HG03457 (cell line): ENCODE measurements at regions not wholly inside any gene's neighbourhood (a gene's known extent, or its start where the extent isn't known, plus 50 kb on each side); places are given as distances from the start of the nearest gene placed in this dataset.
"Not testable (repeated sequence)": the region's sequence is repeated elsewhere in the genome, so short reads cannot be mapped to it uniquely, and the experiment has no call there.

Experiments
- ATAC-seq: cut with Tn5 transposase; IDR thresholded peaks from one replicate; pipeline ENCODE4 v1.9.1; 2021; ENCODE audit warnings: moderate number of reproducible peaks; ENCODE audit not compliant: unreplicated experiment

DNA sequence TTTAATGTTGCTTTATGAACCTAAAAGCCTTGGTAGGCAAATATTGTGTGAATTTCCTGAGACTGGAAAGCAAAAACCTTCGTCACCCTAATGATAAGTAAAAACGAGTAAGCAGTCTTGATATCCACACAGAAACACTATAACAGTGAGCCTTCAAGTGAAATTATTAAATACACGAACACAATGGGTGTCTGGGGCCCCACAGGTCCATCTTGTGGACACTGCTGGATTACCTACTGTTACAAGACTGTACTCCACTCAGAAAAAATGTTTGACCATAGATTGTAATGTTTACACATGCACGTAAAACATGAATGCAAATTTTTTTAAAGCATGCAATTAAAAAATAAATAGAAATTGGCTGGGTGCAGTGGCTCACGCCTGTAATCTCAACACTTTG, 466.9 kb downstream of the CD83 start:
- no peak for ATAC-seq

DNA sequence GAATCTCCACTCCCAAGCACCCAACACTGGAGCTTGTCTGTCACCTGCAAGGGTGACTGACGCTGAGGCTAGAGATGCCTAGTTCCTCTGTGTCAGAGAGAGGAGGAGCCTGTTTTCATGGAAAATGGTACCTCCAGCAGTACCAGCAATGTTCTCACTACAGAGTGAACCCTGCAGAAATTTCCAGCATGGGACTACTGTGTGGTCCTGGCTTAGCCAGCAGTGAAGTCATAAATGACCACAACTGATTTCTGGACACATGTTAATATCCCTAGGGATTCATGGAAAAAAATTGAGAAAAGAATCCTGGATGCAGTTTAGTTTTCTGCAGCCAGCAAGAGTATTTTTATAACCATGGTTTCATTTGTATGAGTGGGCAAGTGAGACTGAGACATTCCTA, 468.1 kb downstream of the CD83 start:
- no peak for ATAC-seq

DNA sequence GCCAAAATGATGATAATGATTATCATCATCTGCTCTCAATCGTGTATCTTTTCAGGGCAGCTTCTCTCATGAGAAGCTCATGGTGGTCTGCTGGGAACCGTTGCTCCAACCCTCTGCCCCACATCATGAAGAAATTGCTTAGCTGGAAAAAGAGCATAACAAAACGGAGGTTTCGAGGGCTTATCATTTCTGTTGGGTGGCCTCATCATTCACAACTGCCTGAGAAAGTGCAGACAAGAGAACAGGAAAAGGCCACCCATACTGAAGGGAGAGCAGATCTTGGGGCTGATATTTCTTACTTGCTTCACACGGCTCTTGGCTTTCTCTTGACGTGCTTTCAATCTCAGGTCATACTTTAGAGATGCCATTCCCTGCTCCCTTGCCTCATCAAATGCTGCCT, 471.6 kb downstream of the CD83 start:
- ATAC-seq, result no peak

DNA sequence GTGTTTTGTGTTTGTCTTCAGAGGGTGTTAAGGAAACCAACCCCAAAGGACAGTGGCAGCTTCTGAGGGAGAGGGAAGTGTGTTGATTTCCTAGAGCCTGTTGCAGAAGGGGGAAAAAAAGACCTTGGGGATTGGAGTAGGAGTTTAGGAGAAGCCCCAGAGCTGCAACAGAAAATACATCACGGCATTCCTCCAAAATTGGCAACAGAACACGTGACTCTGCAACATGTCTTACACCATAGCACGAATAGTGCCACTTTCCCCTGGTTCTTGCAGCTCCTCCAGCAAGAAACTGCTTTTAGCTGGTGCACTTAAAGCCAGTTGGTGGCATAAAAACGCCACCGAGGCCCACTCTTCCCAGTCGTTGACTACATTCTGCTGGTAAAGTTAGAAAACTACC, 473.0 kb downstream of the CD83 start:
- ATAC-seq, result no peak

DNA sequence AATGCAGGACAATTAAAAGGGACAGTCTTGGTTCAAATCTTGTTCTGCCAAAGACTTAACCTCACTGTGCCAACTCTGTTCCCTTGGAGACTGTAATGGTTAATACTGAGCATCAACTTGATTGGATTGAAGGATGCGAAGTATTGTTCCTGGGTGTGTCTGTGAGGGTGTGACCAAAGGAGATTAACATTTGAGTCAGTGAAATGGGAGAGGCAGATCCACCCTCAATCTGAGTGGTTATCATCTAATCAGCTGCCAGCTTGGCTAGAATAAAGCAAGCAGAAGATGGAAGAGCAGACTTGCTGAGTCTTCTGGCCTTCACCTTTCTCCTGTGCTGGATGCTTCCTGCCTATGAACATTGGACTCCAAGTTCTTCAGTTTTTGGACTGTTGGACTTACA, 474.4 kb downstream of the CD83 start:
- ATAC-seq, result no peak

DNA sequence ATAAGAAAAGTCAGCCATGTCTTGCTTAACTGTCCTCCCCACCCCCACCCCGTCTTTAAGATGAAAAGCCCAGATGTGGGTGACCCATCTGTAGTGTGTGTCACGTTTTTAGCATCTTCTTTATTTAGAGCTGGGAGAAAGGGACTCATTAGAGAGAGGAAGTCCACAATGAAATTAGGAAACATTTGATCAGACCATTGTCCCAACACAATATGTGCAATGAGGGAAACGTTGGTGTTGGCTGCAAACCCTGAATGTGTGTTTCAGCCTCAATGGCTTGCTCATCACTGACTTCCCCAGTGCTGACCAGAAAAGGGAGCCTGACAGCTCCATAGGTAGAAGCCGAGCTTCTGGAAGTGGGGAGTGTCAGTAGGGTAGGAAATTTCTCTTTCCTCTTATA, 475.7 kb downstream of the CD83 start:
- no peak for ATAC-seq

DNA sequence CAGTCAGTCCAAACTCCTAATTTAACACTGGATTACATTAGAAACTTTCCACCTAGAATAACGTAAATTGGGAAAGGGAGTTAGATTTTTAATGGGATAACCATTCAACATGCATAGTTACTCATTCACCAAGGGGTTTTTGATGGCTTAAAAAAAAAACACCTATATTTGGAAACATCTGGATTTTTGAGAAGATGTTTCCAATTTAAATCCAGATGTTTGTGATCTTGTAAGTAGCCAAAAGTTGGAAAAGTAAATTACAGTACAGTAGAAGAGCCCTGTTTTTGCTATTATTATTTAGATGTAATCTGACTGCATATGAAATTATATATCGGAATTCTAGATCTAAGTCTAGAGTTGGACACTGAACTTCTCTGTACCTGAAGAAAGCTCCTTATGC, 478.2 kb downstream of the CD83 start:
- no peak for ATAC-seq

DNA sequence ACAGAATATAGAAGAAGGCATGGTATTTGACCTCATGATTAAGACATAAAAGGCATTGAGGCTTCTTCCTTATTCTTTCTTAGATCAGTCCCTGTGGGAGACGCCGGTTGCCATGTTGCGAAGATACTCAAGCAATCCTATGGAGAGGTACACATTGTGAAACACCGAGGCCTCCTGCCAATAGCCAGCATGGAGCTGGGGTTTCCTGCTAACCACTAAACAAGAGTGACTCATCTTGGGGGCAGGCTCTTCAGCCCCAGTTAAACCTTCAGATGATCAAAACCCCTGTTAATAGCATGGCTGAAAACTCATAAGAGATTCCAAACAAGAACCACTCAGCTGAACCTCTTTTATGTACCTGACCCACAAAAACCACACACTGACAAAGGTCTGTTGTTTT, 478.8 kb downstream of the CD83 start:
- no peak for ATAC-seq

DNA sequence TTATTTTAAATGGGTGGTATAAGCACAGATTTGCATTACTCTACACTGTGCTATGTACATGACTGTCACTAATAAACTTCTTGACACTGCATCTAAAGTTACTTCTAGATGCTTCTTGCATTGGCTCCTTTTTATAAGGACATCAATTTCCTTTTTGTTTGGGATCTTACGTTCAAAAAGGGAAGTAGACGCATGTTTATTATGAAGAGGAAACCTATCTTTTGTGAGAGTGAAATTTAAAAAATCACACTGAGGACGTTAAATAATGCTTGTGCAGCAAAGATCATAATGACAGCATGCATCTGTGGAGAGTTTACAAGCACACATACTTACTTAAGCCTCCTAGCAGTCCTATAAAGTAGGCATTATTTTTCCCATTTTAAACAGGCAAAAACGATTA, 479.5 kb downstream of the CD83 start:
- ATAC-seq, result no peak

DNA sequence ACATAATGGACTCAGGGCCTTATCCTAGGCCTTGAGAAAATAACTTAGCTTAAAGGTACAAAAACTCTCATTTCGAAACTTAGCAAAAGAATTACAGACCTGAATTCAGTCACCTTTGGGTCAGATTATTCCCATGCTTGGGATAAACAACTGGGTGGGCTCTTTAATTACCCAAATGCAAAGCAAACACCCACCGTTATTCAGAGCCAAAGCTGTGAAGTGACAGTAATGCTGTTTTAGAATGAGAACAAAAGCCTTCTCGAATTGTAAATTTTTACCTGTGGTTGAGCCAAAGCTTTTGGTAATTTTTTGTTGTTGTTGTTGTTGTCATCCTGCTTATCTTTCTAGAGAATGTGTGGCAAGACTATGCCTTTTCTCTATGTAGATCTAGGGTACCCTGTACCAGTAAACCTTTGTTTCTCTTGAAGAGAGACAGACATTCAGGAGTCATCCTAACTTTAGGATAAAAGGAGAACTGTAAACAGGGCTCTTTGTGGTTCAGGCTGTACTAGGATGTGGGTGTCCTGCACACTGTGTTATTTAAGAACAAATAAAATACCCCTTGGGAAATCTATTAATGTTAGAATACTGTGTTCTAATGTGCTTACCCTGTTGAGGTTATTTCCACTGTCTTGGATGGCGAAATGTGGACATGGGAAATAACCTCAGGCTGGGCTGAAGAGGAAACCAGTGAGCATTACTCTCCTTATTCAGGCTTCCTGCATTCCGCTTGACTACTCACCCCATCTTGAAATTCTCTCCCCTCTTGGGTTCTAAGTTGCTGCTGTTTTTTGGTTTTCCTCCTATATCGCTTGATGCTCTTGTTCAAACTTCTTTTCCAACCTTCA, 480.7 kb downstream of the CD83 start:
- no peak for ATAC-seq

DNA sequence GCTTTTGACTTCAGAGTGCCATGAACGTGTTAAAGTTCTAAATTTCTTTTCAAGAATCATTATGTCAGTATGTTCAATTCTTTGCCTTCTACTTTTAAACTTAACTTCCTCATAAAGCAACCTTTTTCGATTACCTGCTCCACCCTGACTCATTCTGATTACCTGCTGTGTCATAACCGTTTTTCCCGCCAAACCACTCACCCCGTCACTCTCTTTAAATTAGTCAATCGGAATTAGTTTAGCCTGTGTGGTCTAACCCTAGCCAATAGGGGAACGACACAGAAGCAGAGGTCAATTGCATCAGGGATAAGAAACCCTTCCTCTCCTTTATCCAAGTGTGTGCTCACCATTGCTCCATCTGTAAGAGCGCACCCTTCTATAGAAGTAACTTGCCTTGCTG, 482.7 kb downstream of the CD83 start:
- ATAC-seq, result not testable (repeated sequence)

DNA sequence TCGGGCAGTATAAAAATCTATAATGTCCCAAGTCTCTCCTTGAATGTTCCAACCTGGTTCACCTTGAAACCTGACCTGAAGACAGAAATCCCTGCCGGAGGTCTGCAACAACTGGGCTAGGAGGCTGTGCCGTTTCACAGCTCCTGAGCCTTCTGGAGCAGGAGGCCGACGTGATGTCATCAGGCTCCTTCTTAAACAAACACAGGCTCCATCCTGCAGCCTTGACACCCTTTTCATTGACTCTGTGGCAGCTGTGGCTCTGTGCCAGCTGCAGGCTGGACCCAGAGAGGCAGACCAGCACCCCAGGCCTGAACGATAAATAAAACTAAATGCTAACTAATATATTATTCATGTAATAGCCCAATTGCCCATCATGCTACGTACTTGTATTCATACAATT, 483.9 kb downstream of the CD83 start:
- no peak for ATAC-seq

DNA sequence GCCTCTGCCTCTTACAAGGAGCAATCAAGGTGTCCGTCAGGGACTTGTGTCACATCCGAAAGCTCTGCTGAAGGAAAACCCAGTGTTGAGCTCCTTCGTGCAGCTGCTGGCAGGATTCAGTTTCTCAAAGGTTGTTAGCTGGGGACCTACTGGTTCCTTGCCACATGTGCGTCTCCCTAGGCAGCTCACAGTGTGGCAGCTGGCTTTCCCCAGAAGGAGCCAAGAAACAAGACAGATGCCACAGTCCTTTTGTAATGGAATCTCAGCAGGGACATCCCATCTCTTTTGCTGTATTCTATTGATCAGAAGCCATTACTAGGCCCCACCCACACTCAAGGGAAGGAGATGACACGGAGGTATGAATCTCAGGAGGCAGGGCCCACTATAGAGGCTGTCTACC, 488.8 kb downstream of the CD83 start:
- no peak for ATAC-seq

DNA sequence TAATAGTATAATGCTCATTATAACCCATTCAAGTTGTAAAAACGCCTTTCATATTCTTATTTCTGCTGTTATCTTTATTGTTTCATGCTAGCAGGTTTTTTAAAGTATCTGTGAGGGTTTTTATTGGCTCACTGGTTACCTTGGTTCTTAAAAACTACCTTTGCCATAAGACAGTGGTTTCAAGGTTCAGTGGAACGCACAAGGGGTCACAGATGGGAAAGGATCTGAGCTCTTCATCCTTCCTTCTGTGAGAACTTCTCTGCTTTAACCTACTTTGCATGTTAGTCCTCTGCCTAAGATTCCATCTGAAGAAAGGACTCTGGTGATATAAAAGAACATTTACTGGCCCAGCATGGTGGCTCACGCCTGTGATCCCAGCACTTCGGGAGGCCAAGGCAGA, 492.6 kb downstream of the CD83 start:
- no peak for ATAC-seq

DNA sequence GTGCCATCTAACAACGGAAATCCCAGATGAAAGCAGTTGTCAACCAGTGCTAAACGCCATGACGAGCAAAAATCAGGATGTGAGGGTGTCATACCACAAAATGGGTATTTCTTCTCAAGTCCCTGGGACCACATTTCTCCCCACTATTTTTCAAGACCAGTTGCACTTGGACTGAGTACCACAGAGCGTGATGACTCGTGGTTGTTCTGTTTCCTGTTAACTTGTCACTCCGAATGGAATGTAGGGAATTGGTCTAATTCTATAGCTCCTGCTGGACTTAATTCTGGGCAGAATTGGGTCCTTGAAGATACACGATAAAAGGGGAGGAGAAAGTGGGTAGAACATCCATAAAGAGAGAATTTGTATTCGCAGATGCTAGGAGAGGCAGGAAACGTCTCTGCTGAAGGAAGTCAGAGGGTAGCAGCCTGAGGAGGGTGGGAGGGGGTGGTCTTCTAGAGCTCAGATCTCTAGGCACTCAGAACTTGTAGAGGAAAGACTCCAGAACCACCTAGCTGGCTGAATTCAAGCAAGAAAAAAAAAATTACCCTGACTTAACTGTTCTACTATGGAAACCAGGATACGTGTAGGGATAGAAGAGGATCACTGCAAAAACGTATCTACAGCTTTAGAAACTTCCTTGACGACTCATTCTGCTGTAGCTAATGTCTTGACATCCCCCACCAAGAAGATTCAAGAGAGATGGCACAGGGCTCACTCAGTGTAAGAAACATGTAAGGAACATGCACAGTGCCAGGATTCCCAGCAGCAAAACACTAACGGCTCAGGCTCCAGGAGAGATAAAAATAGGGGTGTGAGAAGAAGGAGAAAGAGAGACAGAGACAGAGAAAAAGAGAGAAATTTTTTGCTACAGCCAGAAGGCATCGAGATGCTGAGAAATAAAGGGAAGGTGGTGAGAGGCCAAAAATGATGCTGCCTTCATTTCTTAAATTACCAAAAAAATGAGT, 494.7 kb downstream of the CD83 start:
- ATAC-seq, result no peak

DNA sequence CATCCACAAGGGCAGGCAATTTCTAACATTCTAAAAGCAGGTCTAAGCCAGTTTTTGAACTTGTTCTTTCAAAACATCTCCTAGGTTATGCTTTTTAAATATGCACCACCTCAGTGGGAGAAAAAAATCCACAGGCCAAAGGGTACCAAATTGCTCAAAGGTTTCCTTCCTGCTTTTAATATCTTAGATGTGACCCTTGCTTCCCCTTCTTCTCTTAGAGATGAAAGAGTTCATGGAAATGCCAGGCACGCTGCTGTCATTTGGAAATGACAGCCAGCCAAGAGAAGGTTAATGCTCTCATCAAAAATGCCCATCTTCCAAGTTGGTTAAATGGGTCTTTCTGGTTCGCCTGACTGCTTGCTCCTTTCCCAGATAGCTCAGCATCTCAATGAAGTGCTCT, 497.1 kb downstream of the CD83 start:
- ATAC-seq, result no peak

DNA sequence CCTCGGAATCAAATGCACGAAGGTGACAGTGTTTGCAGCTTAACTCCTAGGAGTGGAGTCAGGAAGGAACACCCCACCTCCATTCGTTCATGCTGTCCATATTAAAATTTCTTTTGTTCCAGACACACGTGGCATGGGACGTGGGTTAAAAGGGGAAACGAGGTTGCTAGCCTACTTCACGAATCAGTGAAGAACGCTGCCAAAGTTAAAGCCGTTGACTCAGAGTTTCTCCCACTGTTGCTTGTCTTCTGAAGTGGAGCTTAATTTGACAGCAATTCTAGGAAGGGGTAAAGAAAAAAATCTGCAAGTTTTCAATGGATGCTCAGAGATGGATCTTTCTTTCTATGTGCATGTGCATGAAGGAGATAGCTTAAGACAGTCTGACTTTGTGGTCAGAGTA, 499.1 kb downstream of the CD83 start:
- no peak for ATAC-seq

DNA sequence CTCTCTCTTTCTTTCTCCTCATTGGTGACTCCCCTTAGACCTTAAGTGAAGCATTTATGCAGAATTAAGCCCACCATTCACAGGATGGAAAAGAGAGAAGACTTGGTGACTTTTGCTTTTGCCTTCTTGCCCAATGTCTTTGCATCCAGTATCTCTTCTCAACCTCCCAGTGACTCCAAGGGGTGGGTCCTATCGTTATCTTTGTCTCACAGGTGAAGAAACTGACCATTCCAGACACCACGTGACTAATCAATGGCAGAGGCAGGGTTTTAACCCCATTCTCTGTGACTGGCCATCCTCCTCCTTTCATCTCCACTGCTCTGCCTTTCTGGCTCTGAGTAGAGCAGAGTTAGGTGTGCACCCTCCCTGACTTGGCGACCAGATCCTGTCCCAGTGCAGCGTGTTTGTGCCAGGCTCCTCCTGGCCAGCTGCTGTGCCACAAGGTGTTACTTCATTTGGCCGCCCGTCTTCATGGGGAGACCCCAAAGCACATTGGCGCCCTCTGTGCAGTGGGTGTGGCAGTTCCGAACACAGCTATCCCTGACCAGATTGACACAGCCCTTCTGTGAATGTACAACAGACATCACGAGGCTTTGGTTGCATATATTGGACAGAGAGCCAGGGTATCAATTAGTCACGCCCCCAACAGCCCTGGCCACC, 501.3 kb downstream of the CD83 start:
- no peak for ATAC-seq

DNA sequence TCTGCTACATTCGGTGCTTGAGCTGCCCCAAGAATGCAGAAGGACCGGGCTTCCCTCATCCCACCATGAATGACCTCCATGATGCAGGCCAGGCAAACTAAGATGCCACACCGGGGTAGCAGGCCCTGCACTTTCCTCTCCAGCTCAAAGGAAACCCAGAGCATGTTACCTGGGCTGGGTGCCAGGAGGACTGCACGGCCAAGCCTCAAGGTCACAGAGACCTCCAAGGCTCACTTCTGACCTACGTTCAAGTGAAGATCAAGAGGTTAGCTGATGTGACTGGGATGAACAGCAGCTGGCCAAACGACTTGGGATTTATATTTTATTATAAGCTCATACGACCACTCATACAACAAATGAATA, 501.8 kb downstream of the CD83 start:
- ATAC-seq, result no peak

DNA sequence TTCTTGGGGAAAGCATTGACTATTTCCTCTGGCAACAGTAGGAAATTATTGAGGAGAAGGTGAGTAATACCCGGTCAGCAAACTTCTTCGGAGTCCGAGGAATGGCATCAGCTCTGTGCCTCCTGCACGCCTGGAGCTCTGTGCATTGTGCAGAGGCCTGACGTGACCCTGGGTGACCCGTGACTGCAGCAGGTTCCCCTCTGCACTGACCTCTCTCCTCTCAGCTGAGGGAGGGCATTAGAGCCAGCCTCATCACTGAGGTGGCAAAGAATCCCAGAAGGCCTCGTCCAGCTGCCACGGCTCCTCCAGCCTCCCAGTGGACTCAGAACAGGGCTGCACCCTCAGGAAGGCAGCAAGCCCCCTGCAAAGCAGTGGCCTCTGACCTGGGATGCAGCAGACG, 502.9 kb downstream of the CD83 start:
- ATAC-seq, result no peak

DNA sequence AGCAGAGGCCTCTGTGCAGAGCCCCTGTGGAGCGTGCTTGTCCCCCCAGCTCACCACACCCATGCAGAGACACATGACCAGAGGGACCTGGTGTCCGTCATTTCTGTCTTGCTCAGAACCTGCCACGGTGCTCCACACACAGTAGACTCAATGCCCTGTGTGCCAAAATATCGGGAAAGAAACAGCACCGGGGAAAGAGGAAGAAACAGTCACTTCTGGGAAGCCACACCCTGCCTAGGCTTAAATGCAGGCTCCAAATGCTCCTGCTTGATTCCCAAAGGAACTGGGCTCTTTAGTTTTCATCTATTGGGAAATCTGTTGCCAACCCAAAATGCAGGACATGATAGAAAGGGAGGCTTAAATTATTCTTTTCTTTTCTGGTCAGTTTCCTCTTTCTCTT, 503.9 kb downstream of the CD83 start:
- no peak for ATAC-seq

DNA sequence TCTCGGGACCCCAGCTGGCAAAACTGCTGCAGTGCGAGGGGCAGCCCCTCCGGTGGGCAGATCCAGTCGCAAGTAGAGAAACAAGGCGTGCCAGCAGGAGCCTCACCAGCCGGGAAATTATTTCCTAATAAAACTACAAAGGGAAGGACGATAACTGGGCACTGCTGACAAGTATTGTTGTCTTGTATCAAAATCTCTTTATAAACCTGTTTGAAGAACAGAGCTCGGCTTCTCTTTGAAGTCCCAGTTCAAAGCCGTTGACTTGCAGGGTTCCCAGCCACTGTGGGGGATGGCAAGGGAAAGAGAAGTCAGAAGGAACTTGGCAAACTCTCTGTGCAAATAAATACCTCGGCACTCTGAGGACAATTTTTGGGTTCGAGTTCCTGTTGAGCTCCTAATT, 504.5 kb downstream of the CD83 start:
- no peak for ATAC-seq
